Tibial nerve (tissue), 4 donors: ENCODE measurements at regions not wholly inside any gene's neighbourhood (a gene's known extent, or its start where the extent isn't known, plus 50 kb on each side); places are given as distances from the start of the nearest gene placed in this dataset.
A peak's percentile ranks its signal among the peaks of the same experiment; 100 is the strongest.

Source experiments
- DNase-seq, 2 donors: peaks; one replicate each; pipeline ENCODE4 v3.0.0-alpha.2; 2019; ENCODE audit warnings: low spot score in 2 of 2
- H3K27ac ChIP-seq, 4 donors: fragments of 200-600 bp; sonication (generic) in 3 of 4; one replicate each; pipeline ENCODE4 v1.5.1; 2017 to 2019; ENCODE audit warnings: mild to moderate bottlenecking in 1 of 4
- H3K27me3 ChIP-seq, 2 donors: fragments of 200-600 bp; sonication (generic) in 1 of 2; one replicate each; pipeline versions ENCODE4 v1.5.1 to v1.6.0; 2017 to 2019
- H3K36me3 ChIP-seq, 3 donors: fragments of 200-600 bp; sonication (generic); one replicate each; pipeline ENCODE4 v1.5.1; 2018 to 2019
- H3K4me1 ChIP-seq, 4 donors: fragments of 200-600 bp; sonication (generic) in 3 of 4; one replicate each; pipeline ENCODE4 v1.5.1; 2017 to 2019
- H3K4me3 ChIP-seq, 4 donors: fragments of 200-600 bp; sonication (generic) in 3 of 4; one replicate each; pipeline ENCODE4 v1.5.1; 2017 to 2019; ENCODE audit warnings: mild to moderate bottlenecking in 1 of 4, moderate library complexity in 1 of 4
- H3K9me3 ChIP-seq, 4 donors: fragments of 200-600 bp; sonication (generic) in 3 of 4; one replicate each; pipeline ENCODE4 v1.5.1; 2017 to 2019
- EP300 ChIP-seq, 2 donors: sonication (generic); formaldehyde crosslinking; IDR thresholded peaks; one replicate each; pipeline ENCODE4 v1.6.1; 2017; ENCODE audit warnings: antibody characterized with exemption in 2 of 2, mild to moderate bottlenecking in 1 of 2
- POLR2A ChIP-seq, 2 donors: fragments of 450-650 bp; IDR thresholded peaks; one replicate each; pipeline ENCODE4 v1.6.1; 2017; ENCODE audit warnings: antibody characterized with exemption in 2 of 2, mild to moderate bottlenecking in 2 of 2, moderate library complexity in 2 of 2
- WGBS, 2 donors: methylation state at CpG; one replicate each; pipeline ENCODE4 v1.1.5; 2018; 5-methylcytosine and 5-hydroxymethylcytosine counted together
- TF ChIP-seq, protein P1 (sequence below), 5 experiments: fragments of 200-600 bp in 3 of 5; fragments of 450-650 bp in 2 of 5; sonication (generic) in 3 of 5; IDR thresholded peaks; one replicate each; pipeline ENCODE4 v1.5.1; 2016 to 2019; ENCODE audit warnings: antibody characterized with exemption in 5 of 5, mild to moderate bottlenecking in 3 of 5, moderate library complexity in 2 of 5

DNA sequence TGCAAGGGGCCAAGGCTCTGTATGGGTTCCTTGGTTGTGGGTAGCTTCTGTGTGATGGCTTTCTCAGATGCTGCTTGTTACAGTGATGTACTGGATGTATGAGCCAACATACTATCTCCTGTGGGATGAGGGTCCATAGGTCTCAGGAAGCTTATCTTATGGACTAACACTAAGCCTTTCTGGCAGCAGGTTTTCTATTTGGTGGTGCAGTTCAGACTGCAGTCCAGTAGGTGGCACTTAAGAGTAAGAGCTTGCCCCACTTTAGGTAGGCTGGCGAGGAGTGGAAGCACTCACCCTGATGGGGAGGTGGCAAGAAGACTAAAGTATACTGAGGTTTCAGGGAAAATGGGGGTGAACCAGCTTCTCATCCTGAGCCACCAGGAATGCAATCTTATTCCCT, 306.7 kb upstream of the MAOA start:
- no peaks in the 10 kb centered on the region for H3K4me1 ChIP-seq
- H3K4me3 ChIP-seq: no peak overlapping the region
- H3K27ac ChIP-seq: no peak overlapping the region
- no peaks in the 10 kb centered on the region for H3K9me3 ChIP-seq
- H3K36me3 ChIP-seq: no peaks in the 10 kb centered on the region
- no peaks in the 10 kb centered on the region for H3K27me3 ChIP-seq
- TF ChIP-seq, protein P1, sequence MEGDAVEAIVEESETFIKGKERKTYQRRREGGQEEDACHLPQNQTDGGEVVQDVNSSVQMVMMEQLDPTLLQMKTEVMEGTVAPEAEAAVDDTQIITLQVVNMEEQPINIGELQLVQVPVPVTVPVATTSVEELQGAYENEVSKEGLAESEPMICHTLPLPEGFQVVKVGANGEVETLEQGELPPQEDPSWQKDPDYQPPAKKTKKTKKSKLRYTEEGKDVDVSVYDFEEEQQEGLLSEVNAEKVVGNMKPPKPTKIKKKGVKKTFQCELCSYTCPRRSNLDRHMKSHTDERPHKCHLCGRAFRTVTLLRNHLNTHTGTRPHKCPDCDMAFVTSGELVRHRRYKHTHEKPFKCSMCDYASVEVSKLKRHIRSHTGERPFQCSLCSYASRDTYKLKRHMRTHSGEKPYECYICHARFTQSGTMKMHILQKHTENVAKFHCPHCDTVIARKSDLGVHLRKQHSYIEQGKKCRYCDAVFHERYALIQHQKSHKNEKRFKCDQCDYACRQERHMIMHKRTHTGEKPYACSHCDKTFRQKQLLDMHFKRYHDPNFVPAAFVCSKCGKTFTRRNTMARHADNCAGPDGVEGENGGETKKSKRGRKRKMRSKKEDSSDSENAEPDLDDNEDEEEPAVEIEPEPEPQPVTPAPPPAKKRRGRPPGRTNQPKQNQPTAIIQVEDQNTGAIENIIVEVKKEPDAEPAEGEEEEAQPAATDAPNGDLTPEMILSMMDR (IDR thresholded peaks at IDR 0.05): peak in 1 of 5 experiments; percentile 21
- TF ChIP-seq POLR2A (IDR thresholded peaks at IDR 0.05): no peak
- DNase-seq: peak in 1 of 2 donors; percentile 4
- 38% methylated on average over 1 of the region's 1 CpG for WGBS, 2 donors

DNA sequence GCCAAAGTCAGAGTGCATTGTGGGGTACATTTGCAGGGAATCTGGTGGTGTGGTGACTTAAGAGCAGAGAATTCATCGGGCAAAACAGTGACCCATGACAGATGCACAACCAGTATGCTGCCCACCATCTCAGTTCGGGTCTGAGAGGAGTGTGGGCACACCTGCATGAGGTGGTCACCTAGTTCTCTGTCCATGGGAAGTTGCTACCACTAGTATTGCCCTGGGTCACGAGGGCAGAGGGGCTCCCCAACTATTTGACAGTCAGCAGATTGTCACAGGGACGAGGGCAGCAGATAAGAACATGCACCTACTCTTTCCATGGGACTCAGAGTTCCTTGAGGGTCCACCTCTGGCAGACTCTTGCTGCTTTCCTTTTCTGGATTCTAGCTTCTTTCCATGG, 305.2 kb upstream of the MAOA start:
- no peak for DNase-seq
- 69 to 82% methylated on average over 3 to 4 of the region's 4 CpGs for WGBS, 2 donors

DNA sequence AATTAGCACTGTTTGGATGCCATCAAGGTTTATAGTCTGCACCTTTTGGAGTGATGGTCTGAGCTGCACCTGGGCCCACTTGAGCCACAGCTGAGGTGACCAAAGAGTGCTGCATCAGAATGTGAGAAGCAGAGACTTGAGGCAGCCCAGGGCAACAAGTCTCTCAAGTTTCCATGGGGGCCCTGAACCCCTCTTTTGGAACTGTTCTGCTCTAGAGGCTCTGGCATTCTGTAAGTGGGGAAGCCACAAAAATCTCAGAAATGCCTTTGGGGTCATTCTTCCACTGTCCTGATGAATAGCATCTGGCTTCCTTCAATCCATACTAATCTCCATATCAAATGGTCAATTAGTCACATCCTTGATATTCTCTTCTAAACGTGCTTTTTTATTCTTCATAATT, 298.4 kb upstream of the MAOA start:
- H3K27me3 ChIP-seq: no peaks in the 10 kb centered on the region
- 44 to 46% methylated on average over 1 of the region's 1 CpG for WGBS, 2 donors

More for the DNA sequence above, 305.2 kb upstream of the MAOA start:
- no peaks in the 10 kb centered on the region for H3K9me3 ChIP-seq
- no peaks in the 10 kb centered on the region for H3K4me1 ChIP-seq
- H3K27me3 ChIP-seq: no peaks in the 10 kb centered on the region
- no peak overlapping the region for H3K4me3 ChIP-seq
- TF ChIP-seq, protein P1 (IDR thresholded peaks at IDR 0.05): no peak
- TF ChIP-seq EP300 (IDR thresholded peaks at IDR 0.05) (no peak), POLR2A (IDR thresholded peaks at IDR 0.05) (no peak)
- H3K36me3 ChIP-seq: no peaks in the 10 kb centered on the region
- H3K27ac ChIP-seq: no peak overlapping the region

DNA sequence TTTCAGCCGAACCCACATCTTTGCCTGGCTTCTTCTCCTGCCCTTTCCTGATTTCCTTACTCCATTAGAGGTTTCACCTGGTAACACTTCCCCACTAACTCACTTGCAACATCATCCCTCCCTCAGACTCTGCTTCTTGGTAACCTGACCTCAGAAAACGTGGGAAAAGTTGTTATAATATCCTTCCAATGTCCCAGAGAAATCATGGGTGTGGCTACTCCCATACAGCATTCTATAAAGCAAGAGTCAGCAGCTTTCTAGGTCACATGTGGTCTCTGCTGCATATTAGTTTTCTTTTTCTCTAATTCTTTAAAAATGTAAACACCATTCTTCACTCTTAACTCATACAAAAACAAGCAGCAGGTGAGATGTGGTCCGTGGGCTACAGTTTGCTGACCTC, 283.1 kb upstream of the MAOA start:
- peaks cover 0 to 11% (median 0%) of the 10 kb centered on the region in 4 donors for H3K9me3 ChIP-seq
- H3K4me3 ChIP-seq: no peak overlapping the region
- 51 to 59% methylated on average over 3 of the region's 3 CpGs for WGBS, 2 donors
- no peaks in the 10 kb centered on the region for H3K36me3 ChIP-seq
- TF ChIP-seq, protein P1 (IDR thresholded peaks at IDR 0.05): no peak
- TF ChIP-seq POLR2A (IDR thresholded peaks at IDR 0.05): no peak
- no peak for TF ChIP-seq EP300 (IDR thresholded peaks at IDR 0.05)
- no peaks in the 10 kb centered on the region for H3K4me1 ChIP-seq
- no peak overlapping the region for H3K27ac ChIP-seq
- no peak for DNase-seq
- no peaks in the 10 kb centered on the region for H3K27me3 ChIP-seq

More for the DNA sequence above, 298.4 kb upstream of the MAOA start:
- no peak for DNase-seq
- H3K36me3 ChIP-seq: no peaks in the 10 kb centered on the region
- no peaks in the 10 kb centered on the region for H3K9me3 ChIP-seq
- no peaks in the 10 kb centered on the region for H3K4me1 ChIP-seq
- H3K4me3 ChIP-seq: no peak overlapping the region
- H3K27ac ChIP-seq: no peak overlapping the region
- TF ChIP-seq, protein P1 (IDR thresholded peaks at IDR 0.05): no peak
- no peak for TF ChIP-seq EP300 (IDR thresholded peaks at IDR 0.05)
- no peak for TF ChIP-seq POLR2A (IDR thresholded peaks at IDR 0.05)

DNA sequence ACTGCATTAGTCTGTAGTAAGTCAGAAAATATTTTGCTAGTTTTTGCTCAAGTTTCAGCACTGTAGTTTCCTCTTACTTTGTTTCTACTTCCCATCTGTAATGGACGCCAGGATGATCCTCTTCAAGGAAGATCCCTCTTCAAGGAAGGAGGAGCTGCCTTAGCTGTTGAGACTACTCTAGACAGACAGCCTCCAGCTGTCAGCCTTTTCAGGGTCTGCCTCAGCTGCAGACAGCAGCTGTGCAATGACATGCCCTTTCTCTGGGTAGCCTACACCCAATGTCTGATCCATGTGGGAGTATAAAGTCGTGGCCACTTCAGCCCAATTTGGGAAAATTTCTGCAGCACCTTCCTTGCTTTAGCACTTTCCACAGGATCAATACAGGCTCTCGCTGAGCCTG, 281.0 kb upstream of the MAOA start:
- H3K27ac ChIP-seq: no peak overlapping the region
- no peaks in the 10 kb centered on the region for H3K27me3 ChIP-seq
- TF ChIP-seq, protein P1 (IDR thresholded peaks at IDR 0.05): no peak
- TF ChIP-seq EP300 (IDR thresholded peaks at IDR 0.05): no peak
- DNase-seq: no peak
- H3K4me1 ChIP-seq: no peaks in the 10 kb centered on the region
- peaks cover 0 to 6% (median 0%) of the 10 kb centered on the region in 4 donors for H3K9me3 ChIP-seq
- no peaks in the 10 kb centered on the region for H3K36me3 ChIP-seq
- 72 to 85% methylated on average over 2 to 3 of the region's 3 CpGs for WGBS, 2 donors
- no peak overlapping the region for H3K4me3 ChIP-seq
